IMR-90 (cell line): ENCODE measurements at regions not wholly inside any gene's neighbourhood (a gene's known extent, or its start where the extent isn't known, plus 50 kb on each side); places are given as distances from the start of the nearest gene placed in this dataset.

ENCODE experiments used
- ATAC-seq: fragments of 200-7000 bp; cut with Tn5 transposase; 2 replicates; pipeline ENCODE4 v1.9.1; 2020; ENCODE audit warnings: low read depth, mild to moderate bottlenecking, moderate library complexity
- BruUV-seq: library from RNA; stranded (reverse); fragments of 400-500 nt; replicated peaks from 2 replicates; lab custom pipeline; 2021; lab: Mats Ljungman, UMichigan
- CTCF ChIA-PET: fragments of 300-600 bp; formaldehyde crosslinking; extraction: SDS; loops from one replicate; lab custom pipeline; 2021; ENCODE audit warnings: antibody characterized with exemption; lab: Yijun Ruan, JAX
- POLR2A ChIA-PET: fragments of 300-600 bp; sonication (Branson Sonifier 250); formaldehyde crosslinking; loops from one replicate; lab custom pipeline; 2022; ENCODE audit warnings: antibody characterized with exemption; ENCODE audit not compliant: unreplicated experiment; lab: Charles Lee
- DNase-seq: peaks from one replicate; pipeline ENCODE4 v3.0.0; 2013
- H2AFZ ChIP-seq: replicated peaks from 2 replicates; pipeline ENCODE3; 2013; ENCODE audit warnings: low read length, mild to moderate bottlenecking; ENCODE audit not compliant: poor library complexity
- H2AK5ac ChIP-seq: 2 replicates; pipeline ENCODE4 v1.6.1; 2013; ENCODE audit warnings: low read depth, low read length, inconsistent platforms
- H2AK9ac ChIP-seq: replicated peaks from 2 replicates; pipeline ENCODE3; 2013; ENCODE audit warnings: mild to moderate bottlenecking, low read depth, low read length, moderate library complexity; ENCODE audit not compliant: poor library complexity
- H2BK120ac ChIP-seq: 2 replicates; pipeline ENCODE4 v1.6.1; 2013; ENCODE audit warnings: low read depth, low read length, inconsistent platforms
- H2BK15ac ChIP-seq: 3 replicates; pipeline ENCODE4 v1.6.1; 2013; ENCODE audit warnings: low read depth, low read length, inconsistent platforms
- H2BK20ac ChIP-seq: 2 replicates; pipeline ENCODE4 v1.6.1; 2013; ENCODE audit warnings: low read depth, mild to moderate bottlenecking, inconsistent platforms, low read length, moderate library complexity
- H2BK5ac ChIP-seq: 2 replicates; pipeline ENCODE4 v1.6.1; 2013; ENCODE audit warnings: mild to moderate bottlenecking, low read depth, low read length, inconsistent platforms; ENCODE audit not compliant: poor library complexity, severe bottlenecking
- H3K14ac ChIP-seq: replicated peaks from 2 replicates; pipeline ENCODE4 v1.6.1; 2013; ENCODE audit warnings: low read depth, low read length, inconsistent platforms
- H3K18ac ChIP-seq: 2 replicates; pipeline ENCODE4 v1.6.1; 2013; ENCODE audit warnings: low read depth, low read length, control low read depth
- H3K23ac ChIP-seq: 2 replicates; pipeline ENCODE4 v1.6.1; 2013; ENCODE audit warnings: low read depth, low read length, inconsistent platforms
- H3K27ac ChIP-seq: 2 replicates; pipeline ENCODE4 v1.5.1; 2013; ENCODE audit warnings: mild to moderate bottlenecking, control low read depth, low read length; ENCODE audit not compliant: insufficient read depth
- H3K27me3 ChIP-seq: 2 replicates; pipeline ENCODE4 v1.6.1; 2013; ENCODE audit warnings: low read length; ENCODE audit not compliant: control insufficient read depth, insufficient read depth
- H3K36me3 ChIP-seq: 2 replicates; pipeline ENCODE4 v1.6.1; 2013; ENCODE audit warnings: low read length, mixed read lengths; ENCODE audit not compliant: control insufficient read depth, insufficient read depth
- H3K4ac ChIP-seq: 2 replicates; pipeline ENCODE4 v1.6.1; 2013; ENCODE audit warnings: low read depth, low read length, inconsistent platforms
- H3K4me1 ChIP-seq: 2 replicates; pipeline ENCODE4 v1.6.1; 2013; ENCODE audit warnings: low read length, mixed read lengths; ENCODE audit not compliant: control insufficient read depth, insufficient read depth
- H3K4me2 ChIP-seq: 2 replicates; pipeline ENCODE4 v1.6.1; 2013; ENCODE audit warnings: low read depth, mild to moderate bottlenecking, control low read depth, low read length, moderate library complexity
- H3K4me3 ChIP-seq: 2 replicates; pipeline ENCODE4 v1.5.1; 2013; ENCODE audit warnings: low read depth, mild to moderate bottlenecking, control low read depth, low read length, moderate library complexity; ENCODE audit not compliant: insufficient read depth
- H3K56ac ChIP-seq: 2 replicates; pipeline ENCODE4 v1.6.1; 2013; ENCODE audit warnings: low read length, inconsistent platforms; ENCODE audit not compliant: insufficient read depth; ENCODE audit errors: extremely low read depth
- H3K79me1 ChIP-seq, 2 experiments: 2 replicates each; pipeline ENCODE4 v1.6.1; 2013; ENCODE audit warnings: low read length in 2 of 2, inconsistent platforms in 1 of 2, low read depth in 1 of 2
- H3K9ac ChIP-seq: 2 replicates; pipeline ENCODE4 v1.6.1; 2013; ENCODE audit warnings: low read depth, low read length, control low read depth
- H3K9me1 ChIP-seq: 2 replicates; pipeline ENCODE4 v1.6.1; 2013; ENCODE audit warnings: low read length, inconsistent platforms; ENCODE audit not compliant: insufficient read depth
- H3K9me3 ChIP-seq: 2 replicates; pipeline ENCODE4 v1.6.1; 2013; ENCODE audit warnings: low read length; ENCODE audit not compliant: control insufficient read depth, insufficient read depth
- H4K20me1 ChIP-seq: 2 replicates; pipeline ENCODE4 v1.6.1; 2013; ENCODE audit warnings: low read length, inconsistent platforms; ENCODE audit not compliant: insufficient read depth
- H4K5ac ChIP-seq: 2 replicates; pipeline ENCODE4 v1.6.1; 2013; ENCODE audit warnings: mild to moderate bottlenecking, low read depth, low read length, control low read depth
- H4K8ac ChIP-seq, 2 experiments: 2 replicates each; pipeline ENCODE4 v1.6.1; 2013; ENCODE audit warnings: low read depth in 2 of 2, low read length in 2 of 2, control low read depth in 1 of 2, inconsistent platforms in 1 of 2
- H4K91ac ChIP-seq: 2 replicates; pipeline ENCODE4 v1.6.1; 2013; ENCODE audit warnings: low read depth, low read length, inconsistent platforms; ENCODE audit not compliant: insufficient read depth
- CHD1 ChIP-seq: IDR thresholded peaks from 2 replicates; pipeline ENCODE4 v1.6.1; 2012; ENCODE audit warnings: low read depth, low read length, improper control_type of control experiment
- NFE2L2 ChIP-seq: fragments of 150-350 bp; IDR thresholded peaks from 2 replicates; pipeline ENCODE4 v1.6.1; 2016; ENCODE audit warnings: low read depth, mild to moderate bottlenecking, low read length
- POLR2A ChIP-seq: IDR thresholded peaks from 2 replicates; pipeline ENCODE4 v1.6.1; 2012; ENCODE audit warnings: mild to moderate bottlenecking, low read depth, low read length
- SMC3 ChIP-seq: fragments of 150-350 bp; IDR thresholded peaks from 2 replicates; pipeline ENCODE4 v1.6.1; 2016; ENCODE audit warnings: low read depth, mild to moderate bottlenecking, antibody characterized with exemption, low read length, moderate library complexity
- WGBS, 2 experiments: methylation state at CpG; one replicate each; pipeline versions ENCODE4 v1.1.5 to v1.1.7; 2013; ENCODE audit warnings: missing lambda C conversion rate in 2 of 2; ENCODE audit not compliant: insufficient read length in 1 of 2; ENCODE audit errors: extremely low coverage in 2 of 2; 5-methylcytosine and 5-hydroxymethylcytosine counted together
- dilution Hi-C: fragments of 300-500 bp; cut with HindIII; formaldehyde crosslinking; loops from one replicate; pipeline ENCODE4 v1.14.3; 2018; ENCODE audit warnings: low sequenced_read_pairs; ENCODE audit not compliant: unreplicated experiment
- in situ Hi-C: fragments of 300-500 bp; cut with MboI; formaldehyde crosslinking; loops from 3 replicates; pipeline ENCODE4 v1.14.3; 2019; ENCODE audit warnings: low sequenced_read_pairs, inconsistent platforms, mixed read lengths
- intact Hi-C: fragments of 100-400 bp; cut with micrococcal nuclease; formaldehyde crosslinking; loops from 2 replicates; pipeline ENCODE4 v1.10.0; 2022
- TF ChIP-seq, protein P1 (sequence below): fragments of 150-350 bp; IDR thresholded peaks from 2 replicates; pipeline ENCODE4 v1.6.1; 2016; ENCODE audit warnings: low read depth, mild to moderate bottlenecking, low read length, moderate library complexity, borderline replicate concordance

DNA sequence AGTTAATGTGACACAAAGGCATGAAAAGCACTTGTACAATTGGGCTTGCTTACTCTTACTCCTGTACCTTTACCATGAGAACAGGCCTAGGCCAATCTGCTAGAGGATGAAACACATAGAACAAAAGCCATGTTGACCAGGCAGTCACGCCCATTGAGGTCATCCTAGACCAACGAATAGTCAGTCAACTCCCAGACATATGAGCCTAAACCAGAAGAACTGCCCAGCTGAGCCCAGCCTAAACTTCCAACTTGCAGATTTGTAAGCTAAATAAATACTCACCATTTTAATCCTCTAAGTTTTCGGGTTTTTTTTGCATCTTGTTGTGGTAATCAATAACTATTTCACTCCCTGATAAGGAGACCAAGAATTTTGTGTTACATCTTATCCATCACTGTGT lies 164.8 kb upstream of the ADRA1B start:
- no peak for ATAC-seq
- dilution Hi-C loops (no loop called here), in situ Hi-C loops (loop anchor here (25.0 kb wide), 1 partner anchor 589 kb away; no protein-coding TSS in a partner anchor), intact Hi-C loops (no loop called here)
- Histone ChIP-seq H2BK120ac (no peak overlapping the region), H3K18ac (no peak overlapping the region), H4K5ac (no peak overlapping the region), H3K9me1 (no peaks in the 10 kb centered on the region), H3K9ac (no peak overlapping the region), H2BK20ac (no peak overlapping the region), H2BK15ac (no peak overlapping the region), H3K56ac (no peak overlapping the region), H3K4me3 (no peak overlapping the region), H2AK5ac (no peak overlapping the region), H3K14ac (no peak overlapping the region), H3K27me3 (no peaks in the 10 kb centered on the region), H3K9me3 (peaks cover 4% of the 10 kb centered on the region), H4K8ac (no peak overlapping the region), H3K79me1 (no peaks in the 10 kb centered on the region), H2AFZ (no peak overlapping the region), H3K27ac (no peak overlapping the region), H3K4me1 (no peaks in the 10 kb centered on the region), H2BK5ac (no peak overlapping the region), H3K4ac (no peak overlapping the region), H4K20me1 (no peaks in the 10 kb centered on the region), H2AK9ac (no peak overlapping the region), H3K4me2 (no peak overlapping the region), H4K91ac (no peak overlapping the region), H3K23ac (no peak overlapping the region), H3K36me3 (no peaks in the 10 kb centered on the region)
- ChIA-PET CTCF (no interaction called here), POLR2A (no interaction called here)
- DNase-seq: no peak
- no TSS peak for BruUV-seq
- TF ChIP-seq, protein P1, sequence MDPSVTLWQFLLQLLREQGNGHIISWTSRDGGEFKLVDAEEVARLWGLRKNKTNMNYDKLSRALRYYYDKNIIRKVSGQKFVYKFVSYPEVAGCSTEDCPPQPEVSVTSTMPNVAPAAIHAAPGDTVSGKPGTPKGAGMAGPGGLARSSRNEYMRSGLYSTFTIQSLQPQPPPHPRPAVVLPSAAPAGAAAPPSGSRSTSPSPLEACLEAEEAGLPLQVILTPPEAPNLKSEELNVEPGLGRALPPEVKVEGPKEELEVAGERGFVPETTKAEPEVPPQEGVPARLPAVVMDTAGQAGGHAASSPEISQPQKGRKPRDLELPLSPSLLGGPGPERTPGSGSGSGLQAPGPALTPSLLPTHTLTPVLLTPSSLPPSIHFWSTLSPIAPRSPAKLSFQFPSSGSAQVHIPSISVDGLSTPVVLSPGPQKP: no peak
- TF ChIP-seq CHD1: no peak
- TF ChIP-seq SMC3: no peak
- TF ChIP-seq NFE2L2: no peak
- TF ChIP-seq POLR2A: no peak
- 83% methylated on average over 2 of the region's 3 CpGs; no CpG with 5 or more reads in 1 of the 2 experiments for WGBS, 2 experiments
